Left lobe of liver (tissue), 2 donors: ENCODE measurements at regions not wholly inside any gene's neighbourhood (a gene's known extent, or its start where the extent isn't known, plus 50 kb on each side); places are given as distances from the start of the nearest gene placed in this dataset.
"Not testable (repeated sequence)": the region's sequence is repeated elsewhere in the genome, so short reads cannot be mapped to it uniquely, and the experiment has no call there.

Source experiments
- ATAC-seq: fragments of 200-7000 bp; cut with Tn5 transposase; one replicate; pipeline ENCODE4 v1.9.1; 2020; ENCODE audit warnings: mild to moderate bottlenecking, moderate library complexity
- DNase-seq: peaks from one replicate; pipeline ENCODE4 v3.0.0-alpha.2; 2020; ENCODE audit warnings: low spot score
- donor health status: DM: no; HTN: no; CAD: no; lungs with moderate emphysema.
- donor health status: DM: no; HTN: yes; CAD: no.

DNA sequence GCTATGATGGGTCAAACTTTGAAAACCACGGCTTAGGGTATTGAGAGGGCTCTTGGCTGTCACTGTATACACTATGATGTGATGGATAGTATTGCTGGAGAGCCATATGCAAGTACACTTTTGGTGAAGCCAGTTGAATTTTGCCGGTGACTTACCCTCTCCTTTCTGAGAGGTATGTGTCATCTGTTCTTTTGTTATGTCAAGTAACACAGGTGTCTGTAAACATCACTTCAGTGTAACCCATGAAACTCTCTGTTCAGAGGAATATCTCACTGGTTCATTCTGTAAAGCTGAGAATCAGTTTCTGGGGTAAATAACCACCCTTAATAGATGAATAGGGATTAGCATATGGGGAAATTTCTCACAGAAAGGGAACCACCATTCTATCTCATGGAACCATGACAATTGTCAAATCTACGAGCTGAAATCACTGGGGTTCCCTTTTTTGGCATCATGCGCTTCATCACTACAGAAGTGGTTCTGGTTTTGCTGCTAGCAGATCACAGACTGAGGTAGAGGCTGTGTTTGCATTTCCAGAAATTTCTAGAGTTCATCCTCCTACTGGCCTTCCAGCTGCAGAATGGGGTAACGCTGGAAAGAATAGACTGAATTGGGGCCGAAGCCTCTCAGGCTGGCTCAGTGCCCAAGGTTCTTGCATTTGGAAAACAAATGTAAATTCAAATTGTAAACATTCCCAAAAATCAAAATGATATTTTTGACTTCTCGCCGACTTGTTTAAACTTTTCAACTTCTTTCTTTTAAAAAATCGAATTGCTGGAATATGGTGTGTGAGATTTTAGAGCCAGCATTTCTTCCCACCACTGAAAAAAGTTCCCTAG is 83.3 kb upstream of the CREB5 start:
- ATAC-seq (no peak), DNase-seq (no peak)

DNA sequence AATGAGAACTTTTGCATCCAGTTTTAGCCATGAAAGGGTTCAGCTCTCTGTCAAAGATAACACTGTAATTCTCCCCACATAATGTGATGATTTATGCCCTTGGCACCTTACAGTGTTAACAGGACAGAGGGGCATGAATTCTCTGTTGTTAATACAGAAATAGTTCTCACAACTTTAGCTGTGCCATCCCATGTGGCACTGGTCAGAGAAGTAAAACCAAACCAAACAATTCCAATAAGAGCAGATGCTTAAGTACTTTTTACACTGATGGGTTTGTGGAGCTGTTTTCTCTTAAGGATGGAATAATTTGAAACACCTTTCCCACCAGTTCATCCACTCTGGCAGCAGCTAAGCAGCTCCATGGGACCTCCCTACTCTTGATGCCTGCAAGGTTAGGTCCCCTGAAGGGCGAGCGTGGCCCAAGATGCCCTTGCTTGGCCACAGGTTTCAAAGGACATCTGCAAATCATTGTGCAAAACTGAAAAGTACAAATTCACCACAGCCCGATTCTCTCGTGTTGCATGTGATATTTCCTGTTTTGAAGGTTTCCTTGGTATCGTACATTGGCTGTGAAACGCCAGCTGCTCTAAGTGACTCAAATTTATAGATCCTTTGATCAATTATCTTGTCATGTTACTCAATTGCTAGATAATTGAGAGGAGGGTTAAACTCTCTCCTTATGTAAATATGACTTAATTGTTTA is 82.5 kb upstream of the CREB5 start:
- ATAC-seq, result no peak
- no peak for DNase-seq

DNA sequence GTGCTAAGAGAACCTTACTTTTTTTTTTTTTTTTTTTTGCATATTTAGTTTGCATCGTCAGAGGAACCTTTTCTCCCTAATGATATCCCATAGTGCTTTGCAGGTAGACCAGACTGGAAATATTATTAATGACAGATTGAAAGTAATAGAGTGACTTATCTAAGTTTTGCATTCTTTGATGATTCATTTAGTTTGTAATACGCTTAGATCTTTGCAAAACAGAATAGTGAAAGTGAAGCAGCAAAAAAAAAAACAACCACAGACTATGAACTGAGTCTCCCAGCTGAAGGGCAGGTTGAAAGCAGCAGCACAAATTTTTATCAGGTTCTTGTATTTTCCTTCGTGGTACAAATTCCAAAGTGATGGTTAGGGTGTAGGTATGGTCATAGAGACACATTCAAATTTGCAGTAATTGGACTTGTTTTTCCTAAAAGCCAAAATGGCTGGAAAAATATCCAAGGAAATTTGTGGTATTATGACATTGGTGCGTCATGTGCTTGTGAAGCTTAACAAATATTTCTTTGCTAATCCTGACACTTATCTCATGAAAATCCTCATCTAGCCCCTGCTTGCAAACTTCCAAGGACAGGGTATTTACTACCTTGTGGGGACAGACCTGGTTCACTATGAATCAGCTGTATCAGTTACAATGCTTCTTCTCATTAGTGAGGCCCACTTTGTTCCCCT is 81.8 kb upstream of the CREB5 start:
- ATAC-seq, result no peak
- DNase-seq, result no peak

DNA sequence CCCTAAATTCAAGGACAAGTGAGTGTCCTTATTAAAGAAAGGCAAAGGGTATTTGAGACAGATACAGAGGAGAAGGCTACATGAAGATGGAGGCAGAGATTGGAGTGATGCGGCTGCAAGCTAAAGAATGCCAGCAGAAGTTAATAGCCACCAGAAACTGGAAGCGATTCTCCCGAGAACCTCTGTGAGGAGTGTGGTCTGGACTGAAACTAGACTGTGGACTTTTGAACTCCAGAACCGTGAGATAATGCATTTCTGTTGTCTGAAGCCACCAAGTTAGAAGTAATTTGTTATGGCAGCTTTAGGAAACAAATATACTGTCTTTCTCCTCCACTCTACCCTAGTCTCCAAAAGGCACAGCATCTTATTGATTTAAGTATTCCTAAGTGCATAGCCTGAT is 80.3 kb upstream of the CREB5 start:
- no peak for DNase-seq
- ATAC-seq, result no peak

DNA sequence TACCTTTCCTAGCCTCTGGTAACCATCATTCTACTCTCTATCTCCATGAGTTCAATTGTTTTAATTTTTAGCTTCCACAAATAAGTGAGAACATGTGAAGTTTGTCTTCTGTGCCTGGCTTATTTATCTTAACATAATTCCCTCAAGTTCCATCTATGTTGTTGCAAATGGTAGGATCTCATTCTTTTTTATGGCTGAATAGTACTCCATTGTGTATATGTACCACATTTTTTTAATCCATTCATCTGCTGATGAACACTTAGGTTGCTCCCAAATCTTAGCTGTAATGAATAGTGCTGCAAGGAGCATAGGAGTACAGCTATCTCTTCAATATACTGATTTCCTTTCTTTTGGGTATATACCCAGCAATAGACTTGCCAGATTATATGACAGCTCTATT is 78.8 kb upstream of the CREB5 start:
- not testable (repeated sequence) for DNase-seq, ATAC-seq

DNA sequence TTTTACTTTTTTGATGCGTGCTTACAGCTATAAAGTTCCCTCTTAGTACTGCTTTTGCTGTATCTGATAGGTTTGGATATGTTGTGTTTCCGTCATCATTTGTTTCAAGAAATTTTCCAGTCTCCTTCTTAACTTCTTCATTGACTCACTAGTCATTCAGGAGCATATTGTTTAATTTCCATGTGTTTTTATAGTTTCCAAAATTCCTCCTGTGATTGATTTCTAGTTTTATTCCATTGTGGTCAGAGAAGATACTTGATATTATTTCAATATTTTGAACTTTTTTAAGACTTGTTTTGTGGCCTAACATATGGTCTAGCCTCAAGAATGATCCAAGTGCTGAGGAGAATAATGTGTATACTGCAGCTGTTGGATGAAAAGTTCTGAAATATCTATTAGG is 75.5 kb upstream of the CREB5 start:
- DNase-seq (no peak), ATAC-seq (no peak)

DNA sequence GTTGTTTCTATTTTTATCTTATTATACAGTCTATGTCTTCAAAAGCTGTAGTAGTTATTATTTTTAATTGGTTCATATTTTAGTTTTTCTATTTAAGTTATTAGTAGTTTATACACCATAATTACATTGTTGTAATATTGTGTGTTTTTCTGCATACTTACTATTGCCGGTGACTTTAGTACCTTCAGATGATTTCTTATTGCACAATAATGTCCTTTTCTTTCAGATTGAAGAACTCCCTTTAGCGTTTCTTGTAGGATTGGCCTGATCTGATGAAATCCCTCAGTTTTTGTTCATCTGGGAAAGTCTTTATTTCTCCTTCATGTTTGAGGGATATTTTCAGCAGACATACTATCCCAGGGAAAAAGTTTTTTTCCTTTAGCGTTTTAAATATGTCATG is 74.3 kb upstream of the CREB5 start:
- ATAC-seq (no peak), DNase-seq (no peak)

DNA sequence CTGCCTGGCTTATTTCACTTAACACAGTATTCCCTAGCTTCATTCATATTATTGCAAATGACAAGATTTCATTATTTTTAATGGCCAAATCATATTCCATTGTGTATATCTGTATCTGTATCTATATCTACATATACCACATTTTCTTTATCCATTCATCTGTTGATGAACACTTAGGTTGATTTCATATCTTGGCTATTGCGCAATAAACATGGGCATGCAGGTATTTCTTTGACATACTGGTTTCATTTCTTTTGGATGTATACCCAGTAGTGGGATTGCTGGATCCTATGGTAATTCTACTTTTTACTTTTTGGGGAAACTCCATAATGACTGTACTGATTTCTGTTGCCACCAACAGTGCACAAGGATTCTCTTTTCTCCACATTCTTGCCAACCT is 68.9 kb upstream of the CREB5 start:
- ATAC-seq, result no peak

DNA sequence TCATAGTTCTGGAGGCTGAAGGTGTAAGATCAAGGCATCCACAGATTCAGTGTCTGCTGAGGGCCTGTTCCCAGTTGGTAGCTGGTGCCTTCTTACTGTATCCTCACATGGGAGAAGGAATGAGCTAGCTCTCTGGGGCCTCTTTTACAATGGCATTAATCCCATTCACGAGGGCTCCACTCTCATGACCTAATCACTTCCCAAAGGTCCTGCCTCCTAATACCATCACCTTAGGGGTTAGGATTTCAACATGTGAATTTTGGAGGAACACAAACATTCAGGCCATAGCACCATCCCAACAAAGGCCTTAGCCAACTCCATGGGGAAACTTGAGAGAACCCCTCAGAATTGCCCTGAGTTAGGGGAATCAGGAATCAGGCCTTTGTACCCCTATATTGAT is 66.1 kb upstream of the CREB5 start:
- no peak for ATAC-seq
- no peak for DNase-seq

More for the DNA sequence above, 68.9 kb upstream of the CREB5 start:
- no peak for DNase-seq

DNA sequence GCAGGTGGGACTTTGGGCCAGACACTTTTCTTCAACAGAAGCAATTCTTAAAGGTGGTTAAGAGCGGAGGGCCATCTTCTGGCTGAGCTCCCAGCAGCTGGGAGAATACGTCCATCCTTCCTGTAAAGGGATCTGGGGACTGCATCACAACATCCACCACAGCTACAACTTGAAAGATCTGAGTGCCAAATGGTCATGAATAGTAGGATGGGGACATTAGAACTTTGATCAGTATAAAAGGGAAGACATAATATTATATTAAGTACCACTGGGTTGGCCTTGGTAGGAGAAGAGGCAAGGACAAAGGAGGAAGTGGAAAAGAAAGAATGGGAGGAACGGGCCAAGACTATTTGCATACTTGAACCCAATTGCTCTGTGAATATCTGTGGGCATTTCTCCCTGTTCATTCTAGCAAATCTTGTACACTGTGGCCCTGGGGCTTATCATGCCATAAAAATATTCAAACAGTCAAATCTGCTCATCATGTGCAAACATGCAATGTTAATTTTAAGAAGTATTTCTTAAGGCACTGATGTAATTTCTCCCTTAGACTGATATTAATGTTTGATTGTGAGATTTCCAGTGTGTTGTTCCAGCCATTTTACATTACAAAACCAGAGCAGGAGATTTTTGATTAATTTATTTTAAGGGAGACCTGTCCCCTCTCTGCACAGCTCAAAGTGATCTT is 65.5 kb upstream of the CREB5 start:
- DNase-seq (no peak), ATAC-seq (no peak)

DNA sequence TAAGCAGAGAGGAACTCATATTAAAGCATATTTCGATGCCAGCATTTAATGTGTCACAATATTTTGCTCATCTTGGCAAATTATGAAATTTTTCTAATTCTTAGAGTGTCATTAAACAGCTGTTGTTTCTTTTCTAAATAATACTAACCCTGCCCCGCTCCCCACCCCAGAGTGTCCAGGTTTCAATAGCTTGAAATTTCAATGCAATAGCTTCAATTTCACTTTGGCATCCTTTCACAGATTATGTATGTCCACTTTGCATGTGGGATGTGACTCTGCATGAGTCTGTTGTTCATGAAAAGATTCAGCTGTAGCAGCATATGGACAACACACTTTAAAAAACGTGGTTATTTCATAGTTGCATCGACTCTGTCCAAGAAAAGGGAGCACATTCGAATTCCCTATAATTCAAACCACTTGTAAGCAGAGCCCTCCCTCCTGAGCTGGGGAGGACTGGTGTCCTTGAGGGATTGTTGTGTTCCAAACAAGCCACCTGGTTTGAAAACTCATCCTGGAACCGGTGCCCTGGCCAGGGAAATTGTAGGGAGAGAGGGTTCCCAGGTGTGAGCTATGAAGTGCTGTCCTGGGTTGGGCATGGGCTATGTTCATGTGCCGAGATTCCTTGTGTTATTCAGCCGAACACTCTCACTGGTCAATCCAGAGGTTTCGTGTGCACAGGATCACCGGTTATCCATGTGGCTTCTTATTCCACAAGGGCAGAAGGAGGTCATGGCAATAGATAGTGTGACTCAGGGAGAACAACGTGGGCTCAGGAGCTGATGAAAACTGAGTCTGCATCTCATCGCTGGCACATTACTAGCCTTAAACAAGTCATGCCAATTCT is 64.6 kb upstream of the CREB5 start:
- no peak for DNase-seq
- no peak for ATAC-seq

DNA sequence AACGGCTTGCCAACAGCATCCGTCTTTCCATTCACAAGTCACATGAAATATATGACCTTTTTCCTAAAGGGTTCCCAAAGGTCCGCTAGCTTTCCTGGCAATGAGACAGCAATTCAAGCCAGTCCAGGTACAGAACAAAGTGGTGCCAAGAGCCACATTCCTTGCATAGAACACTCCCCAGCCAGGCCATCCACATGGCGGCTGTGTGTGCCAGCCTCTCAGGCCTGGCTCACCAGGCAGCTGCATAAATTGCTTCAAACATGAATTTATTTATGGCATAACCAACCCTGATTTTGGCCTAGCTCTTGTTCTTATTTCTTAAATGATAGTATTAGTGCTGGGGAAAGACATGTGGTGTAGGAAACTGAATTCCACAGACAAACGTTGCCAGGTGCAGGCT is 63.7 kb upstream of the CREB5 start:
- no peak for ATAC-seq
- DNase-seq, result no peak

DNA sequence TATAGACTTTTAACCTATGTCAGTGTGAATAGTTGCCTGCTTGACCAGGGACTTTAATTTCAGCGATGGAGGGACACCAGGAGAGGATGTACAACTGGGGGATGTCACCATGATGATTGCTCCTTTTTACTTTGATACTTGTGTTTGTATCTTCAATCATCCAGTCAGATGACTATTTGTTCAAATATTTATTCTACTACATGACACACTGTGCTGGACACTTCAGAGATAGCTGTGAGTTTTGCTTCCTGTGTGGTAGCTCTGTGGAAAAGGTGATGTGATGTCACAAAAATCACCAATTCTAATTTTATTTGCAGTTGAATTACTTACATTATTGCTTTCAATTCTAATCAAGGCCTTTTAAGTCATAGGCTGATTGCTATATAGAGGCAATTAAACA is 62.7 kb upstream of the CREB5 start:
- DNase-seq (no peak), ATAC-seq (no peak)

DNA sequence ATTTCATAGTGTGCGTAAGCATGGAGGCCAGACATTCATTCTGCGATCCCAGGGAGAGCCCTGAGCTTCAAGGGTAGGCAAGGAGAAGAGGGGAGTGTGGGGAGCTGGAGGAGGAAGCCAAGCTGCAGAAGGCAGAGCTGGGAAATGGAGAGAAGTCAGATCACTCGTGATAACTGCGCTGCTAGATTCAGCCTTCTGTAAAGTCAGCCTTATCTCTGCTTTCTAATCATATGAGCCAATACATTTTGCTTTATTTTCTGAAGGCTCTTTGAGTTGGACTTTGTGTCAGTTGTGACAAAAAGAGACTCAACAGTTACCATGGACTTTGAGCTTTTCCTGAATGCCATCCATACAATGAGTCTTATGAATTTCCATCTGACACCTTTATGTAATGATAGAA is 61.7 kb upstream of the CREB5 start:
- ATAC-seq, result no peak
- no peak for DNase-seq

DNA sequence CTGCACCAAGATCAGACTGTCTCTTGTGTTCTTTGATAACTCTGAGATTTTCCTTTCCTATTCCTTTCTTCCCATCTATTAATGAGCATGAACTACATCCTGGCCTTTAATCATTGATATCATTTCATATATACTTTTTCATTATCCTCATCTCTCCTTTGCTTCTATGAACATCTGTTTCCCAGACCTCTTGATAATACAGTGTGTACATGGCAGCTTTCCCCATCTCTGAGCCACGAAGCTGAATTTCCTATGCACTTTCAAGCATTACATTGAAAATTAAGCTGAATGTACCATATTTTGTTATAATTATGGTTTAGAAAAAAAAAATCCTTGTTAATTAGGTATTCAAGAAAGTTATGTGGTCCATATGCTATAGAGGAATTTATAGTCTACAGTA is 60.9 kb upstream of the CREB5 start:
- ATAC-seq, result no peak
- no peak for DNase-seq

DNA sequence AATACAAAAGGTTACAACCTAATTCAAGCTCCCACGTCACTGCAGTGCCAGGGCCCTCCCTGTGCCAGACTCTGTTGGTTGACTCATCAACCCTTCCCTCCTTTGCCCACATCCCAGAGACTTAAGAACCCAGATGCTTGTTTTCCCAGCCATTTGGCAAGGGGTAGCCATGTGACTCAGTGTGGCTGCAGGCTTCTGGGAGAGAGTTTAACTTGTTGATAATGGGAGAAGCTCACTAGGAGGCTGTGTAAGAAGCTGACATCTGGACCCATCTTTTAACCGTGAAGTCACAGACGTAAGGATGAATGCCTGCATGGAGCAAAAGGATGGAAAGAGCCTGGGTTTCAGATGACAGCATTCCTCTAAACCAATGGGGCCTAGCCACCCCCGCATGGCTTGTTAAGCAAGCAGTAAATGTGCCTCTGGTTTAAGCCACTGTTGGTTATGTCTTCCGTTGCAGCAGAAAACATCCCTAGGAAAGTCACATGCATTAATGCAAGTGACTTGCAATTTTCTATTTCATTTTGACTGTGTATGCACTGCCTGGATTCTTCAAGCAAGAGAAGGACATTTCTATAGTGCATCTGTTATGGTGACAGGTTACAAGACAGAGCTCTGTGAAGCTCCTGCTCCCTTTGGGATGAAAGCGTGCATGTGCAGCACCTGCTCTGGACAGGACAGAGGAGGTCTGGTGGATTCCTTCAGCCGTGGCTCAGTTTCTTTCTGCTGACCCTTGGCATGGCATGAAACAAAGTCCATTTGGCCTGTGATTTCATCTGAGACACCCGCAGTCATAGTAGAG is 57.5 kb upstream of the CREB5 start:
- no peak for ATAC-seq
- DNase-seq, result no peak

DNA sequence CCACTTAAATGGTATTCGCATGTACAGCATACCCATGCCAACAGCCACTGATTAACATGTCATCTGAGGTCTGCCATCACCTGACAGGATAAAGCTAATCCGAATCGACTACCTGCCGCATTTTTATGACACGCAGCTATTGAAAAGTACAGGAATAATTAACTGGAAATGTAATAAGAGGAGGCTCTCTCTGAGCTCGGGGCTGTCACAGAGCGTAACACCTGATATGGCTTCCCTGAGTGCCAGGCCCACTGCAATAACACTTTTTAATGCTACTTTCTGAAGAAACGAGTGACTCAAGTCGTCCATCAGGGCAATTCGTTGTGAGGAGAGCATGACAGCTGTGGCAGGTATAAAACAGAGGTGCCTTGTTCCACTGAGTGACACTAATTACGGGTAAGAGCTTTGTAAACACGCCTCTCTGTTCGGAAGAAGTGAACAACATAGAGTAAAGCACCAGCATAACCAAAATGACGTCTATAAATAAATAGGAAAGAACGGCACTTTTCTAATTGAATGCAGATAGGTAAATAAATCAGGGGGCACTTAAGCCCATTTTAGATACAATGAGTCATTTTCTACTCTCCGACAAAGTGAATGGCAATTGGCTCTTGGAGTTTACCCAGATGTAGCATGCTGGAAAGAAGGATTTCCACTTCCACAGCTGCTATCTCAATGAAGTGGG is 56.5 kb upstream of the CREB5 start:
- no peak for DNase-seq
- no peak for ATAC-seq

DNA sequence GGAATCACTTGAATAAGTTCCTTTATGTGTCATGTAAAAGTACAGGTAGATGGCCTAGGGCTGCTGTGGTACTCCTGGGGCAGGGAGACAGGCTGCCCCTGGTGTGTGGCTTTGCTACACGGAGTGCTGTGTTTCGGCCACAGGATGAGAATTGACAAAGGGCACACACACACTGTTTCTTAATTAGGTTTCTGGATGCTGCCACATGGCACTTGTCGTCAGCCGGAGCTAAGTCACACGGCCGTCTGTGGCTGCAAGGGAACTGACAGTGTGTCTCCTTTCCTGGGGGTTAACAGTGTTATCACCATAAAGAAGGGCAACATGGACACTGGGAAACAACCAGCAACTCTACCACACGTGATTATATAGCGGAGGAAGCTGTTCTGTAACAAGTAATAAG is 55.7 kb upstream of the CREB5 start:
- DNase-seq (no peak), ATAC-seq (no peak)

DNA sequence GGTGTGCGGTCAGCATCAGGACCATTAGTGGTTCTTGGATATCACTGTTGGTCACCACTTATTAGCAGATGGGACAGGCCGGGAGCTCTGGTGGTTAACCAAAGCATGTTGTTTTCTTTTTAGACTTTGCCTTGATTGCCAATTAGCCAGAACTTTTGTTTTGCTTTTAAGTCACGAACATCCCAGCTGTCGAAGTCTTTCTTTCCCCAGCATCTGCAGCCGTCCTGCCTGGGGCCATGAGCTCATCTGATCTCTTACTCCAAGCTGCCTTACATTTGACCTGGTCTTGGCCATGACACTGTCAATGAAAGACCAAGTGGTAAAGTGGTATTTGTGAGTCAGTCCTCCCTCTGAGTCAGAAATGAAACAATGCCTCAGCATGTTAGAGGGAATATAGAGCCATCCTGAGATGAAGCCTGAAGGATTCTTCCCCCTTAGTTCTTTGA is 53.9 kb upstream of the CREB5 start:
- no peak for ATAC-seq
- no peak for DNase-seq
